ENCODE measurements at regions not wholly inside any gene's neighbourhood (a gene's known extent, or its start where the extent isn't known, plus 50 kb on each side); places are given as distances from the start of the nearest gene placed in this dataset.

DNA sequence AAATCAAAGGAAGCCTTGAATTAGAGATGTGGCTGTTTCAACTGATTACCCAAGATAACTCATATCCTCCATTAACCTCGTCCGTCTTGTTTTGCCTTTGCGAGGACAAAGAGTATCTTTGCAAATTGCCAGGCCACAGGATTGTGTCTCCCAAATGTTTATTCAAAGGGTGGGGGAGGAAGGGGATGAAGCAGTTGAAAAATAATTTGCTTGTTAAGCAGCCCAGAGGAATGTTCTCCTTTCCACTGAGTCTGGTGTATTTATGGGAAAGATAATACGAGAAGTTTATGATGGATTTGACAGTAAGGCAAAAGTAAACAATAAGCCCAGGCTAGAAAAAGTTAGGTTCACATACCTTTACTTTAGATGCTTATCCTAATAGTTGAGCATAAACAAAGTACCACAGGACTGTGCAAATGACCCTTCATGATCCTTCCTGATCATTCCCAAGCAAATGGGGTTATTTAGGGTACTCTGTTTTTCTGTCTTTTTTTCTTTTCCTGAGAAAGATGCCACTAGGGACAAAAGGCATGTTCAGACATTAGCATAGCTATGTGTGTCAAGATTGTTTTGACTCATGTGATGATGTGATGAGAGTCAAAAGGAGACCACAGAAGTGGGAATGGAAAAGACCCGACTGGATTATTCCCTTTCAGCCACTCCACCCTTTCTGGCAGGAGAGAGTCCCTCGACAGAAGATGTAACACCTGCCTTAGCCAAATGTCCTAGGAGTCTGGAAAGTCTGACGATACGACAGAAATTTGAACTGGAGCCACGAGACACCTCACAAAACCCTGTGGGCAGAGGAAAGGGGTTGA lies 243.0 kb upstream of the GLI3 start:
- TF ChIP-seq POLR2AphosphoS5 (IDR thresholded peaks at IDR 0.05): peak; percentile 18
- peak in 1 of 4 experiments; percentile 5 for TF ChIP-seq CTCF (IDR thresholded peaks at IDR 0.05)

Measured in gastroesophageal sphincter (tissue), 3 donors.